GM12875 (cell line): ENCODE measurements at regions not wholly inside any gene's neighbourhood (a gene's known extent, or its start where the extent isn't known, plus 50 kb on each side); places are given as distances from the start of the nearest gene placed in this dataset.
"Not testable (repeated sequence)": the region's sequence is repeated elsewhere in the genome, so short reads cannot be mapped to it uniquely, and the experiment has no call there.

ENCODE experiments used
- H3K4me3 ChIP-seq: one replicate; pipeline ENCODE4 v1.5.1; 2011; ENCODE audit warnings: low read depth, low read length, control low read depth
- CTCF ChIP-seq: IDR thresholded peaks from 2 replicates; pipeline ENCODE4 v1.5.1; 2011; ENCODE audit warnings: low read depth, mild to moderate bottlenecking, control low read depth, inconsistent platforms, low read length, moderate library complexity, borderline replicate concordance; ENCODE audit not compliant: insufficient read depth

- no peak overlapping the region for H3K4me3 ChIP-seq
- no peak for TF ChIP-seq CTCF
Measured at GRCh38 chr6:153984811-153985210, 54.2 kb upstream of the OPRM1 start.

GRCh38 chr6:153980171-153980570, 58.9 kb upstream of the OPRM1 start:
- TF ChIP-seq CTCF = no peak
- H3K4me3 ChIP-seq = no peak overlapping the region

- H3K4me3 ChIP-seq = not testable (repeated sequence)
Measured at GRCh38 chr6:153978911-153979548, 60.0 kb upstream of the OPRM1 start.

- TF ChIP-seq CTCF = no peak
- H3K4me3 ChIP-seq = no peak overlapping the region
Measured at GRCh38 chr6:153976921-153977693, 61.9 kb upstream of the OPRM1 start.

GRCh38 chr6:153966001-153966400, 73.0 kb upstream of the OPRM1 start:
- no peak for TF ChIP-seq CTCF

GRCh38 chr6:153963352-153963751, 75.7 kb upstream of the OPRM1 start:
- TF ChIP-seq CTCF = 0 out of 2 replicates have a peak, but pooled peaks have one; percentile 15
- H3K4me3 ChIP-seq = no peak overlapping the region

More at GRCh38 chr6:153966001-153966400, 73.0 kb upstream of the OPRM1 start:
- H3K4me3 ChIP-seq = no peak overlapping the region

- no peak overlapping the region for H3K4me3 ChIP-seq
- no peak for TF ChIP-seq CTCF
Measured at GRCh38 chr6:153962555-153962954, 76.5 kb upstream of the OPRM1 start.
